ENCODE measurements at regions not wholly inside any gene's neighbourhood (a gene's known extent, or its start where the extent isn't known, plus 50 kb on each side); places are given as distances from the start of the nearest gene placed in this dataset.

DNA sequence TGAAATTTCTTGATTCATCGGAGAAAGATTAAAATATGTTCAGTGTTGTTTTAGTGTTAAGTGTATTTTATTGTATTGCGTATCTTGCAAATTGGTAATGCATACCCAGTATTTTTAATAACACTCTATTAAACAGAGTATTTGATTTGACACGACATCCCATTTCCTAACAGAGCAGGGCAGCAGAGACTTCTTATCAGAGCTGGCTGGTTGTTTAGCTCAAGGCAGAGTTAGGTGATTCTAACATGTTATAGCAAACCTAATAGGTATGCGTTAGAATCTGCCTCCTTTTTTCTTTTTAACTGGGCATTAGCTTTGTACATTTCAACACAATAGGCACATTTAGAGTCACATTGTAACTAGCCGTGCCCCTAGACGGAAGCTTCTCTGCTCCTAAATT is 57.1 kb upstream of the CELF2 start:
- Histone ChIP-seq H3K27me3 (ENCODE audit: insufficient read depth, low read length) (no peaks in the 10 kb centered on the region), H2AFZ (ENCODE audit: low read depth, low read length, poor library complexity, severe bottlenecking) (no peak overlapping the region), H3K9me2 (ENCODE audit: insufficient read depth) (no peaks in the 10 kb centered on the region), H3K36me3 (ENCODE audit: control insufficient read depth in 1 of 2, insufficient read depth in 2 of 2, low read length in 2 of 2) (no peaks in the 10 kb centered on the region), H3K27ac (ENCODE audit: low read depth, low read length) (no peak overlapping the region), H3K79me2 (ENCODE audit: insufficient read depth, low read length) (no peaks in the 10 kb centered on the region), H3K9ac (ENCODE audit: low read length) (no peak overlapping the region), H3K4me3 (replicated peaks in 1 of 2; ENCODE audit: low read depth in 1 of 2, low read length in 2 of 2) (no peak overlapping the region), H3K4me1 (ENCODE audit: control insufficient read depth in 1 of 2, insufficient read depth in 2 of 2, low read length in 2 of 2) (no peaks in the 10 kb centered on the region), H4K20me1 (ENCODE audit: insufficient read depth) (no peaks in the 10 kb centered on the region), H3K4me2 (ENCODE audit: low read length) (no peak overlapping the region), H3K9me3 (ENCODE audit: control insufficient read depth in 1 of 2, insufficient read depth in 1 of 2, low read depth in 1 of 2, low read length in 2 of 2) (peaks cover 10 to 19% of the 10 kb centered on the region in 2 experiments; a peak in 2 of 4 replicates)
- ATAC-seq (no peak), DNase-seq (ENCODE audit: low read depth, low spot score) (no peak)
- TF ChIP-seq POLR2AphosphoS5 (IDR thresholded peaks at IDR 0.05; ENCODE audit: low read depth, low read length) (no peak), MAX (IDR thresholded peaks at IDR 0.05) (no peak), POLR2A (IDR thresholded peaks at IDR 0.05; ENCODE audit: borderline replicate concordance, extremely low read depth, insufficient read depth, insufficient read length) (no peak), ATF3 (IDR thresholded peaks at IDR 0.05) (no peak)
- ChIA-PET RAD21 (ENCODE audit: low non-redundant PET in 1 of 2, low total read pairs in 2 of 2, uncharacterized antibody in 2 of 2, unreplicated experiment in 2 of 2) (no interaction called here), CTCF (no interaction called here), POLR2A (no interaction called here)
- intact Hi-C loops (cut with micrococcal nuclease) = no loop called here
- BruUV-seq (replicated peaks) = no TSS peak

- DNase-seq (ENCODE audit: low read depth, low spot score) (no peak), ATAC-seq (no peak)
- H3K9me3 ChIP-seq (ENCODE audit: control insufficient read depth in 1 of 2, insufficient read depth in 1 of 2, low read depth in 1 of 2, low read length in 2 of 2) = peaks cover 15 to 16% of the 10 kb centered on the region in 2 experiments; a peak in 2 of 4 replicates
- intact Hi-C loops (cut with micrococcal nuclease) = no loop called here
- RAD21 ChIA-PET (ENCODE audit: low non-redundant PET in 1 of 2, low total read pairs in 2 of 2, uncharacterized antibody in 2 of 2, unreplicated experiment in 2 of 2) = no interaction called here
- no peaks in the 10 kb centered on the region for H3K4me1 ChIP-seq (ENCODE audit: control insufficient read depth in 1 of 2, insufficient read depth in 2 of 2, low read length in 2 of 2)
- H3K9ac ChIP-seq (ENCODE audit: low read length) = no peak overlapping the region
- H3K36me3 ChIP-seq (ENCODE audit: control insufficient read depth in 1 of 2, insufficient read depth in 2 of 2, low read length in 2 of 2) = no peaks in the 10 kb centered on the region
- no peaks in the 10 kb centered on the region for H3K27me3 ChIP-seq (ENCODE audit: insufficient read depth, low read length)
- no peak overlapping the region for H2AFZ ChIP-seq (ENCODE audit: low read depth, low read length, poor library complexity, severe bottlenecking)
- H4K20me1 ChIP-seq (ENCODE audit: insufficient read depth) = no peaks in the 10 kb centered on the region
- H3K27ac ChIP-seq (ENCODE audit: low read depth, low read length) = no peak overlapping the region
- POLR2A ChIA-PET = no interaction called here
- no peak overlapping the region for H3K4me3 ChIP-seq (replicated peaks in 1 of 2; ENCODE audit: low read depth in 1 of 2, low read length in 2 of 2)
- BruUV-seq (replicated peaks) = no TSS peak
- H3K79me2 ChIP-seq (ENCODE audit: insufficient read depth, low read length) = no peaks in the 10 kb centered on the region
- H3K4me2 ChIP-seq (ENCODE audit: low read length) = no peak overlapping the region
- CTCF ChIA-PET = no interaction called here
- H3K9me2 ChIP-seq (ENCODE audit: insufficient read depth) = no peaks in the 10 kb centered on the region
- TF ChIP-seq, protein P1, sequence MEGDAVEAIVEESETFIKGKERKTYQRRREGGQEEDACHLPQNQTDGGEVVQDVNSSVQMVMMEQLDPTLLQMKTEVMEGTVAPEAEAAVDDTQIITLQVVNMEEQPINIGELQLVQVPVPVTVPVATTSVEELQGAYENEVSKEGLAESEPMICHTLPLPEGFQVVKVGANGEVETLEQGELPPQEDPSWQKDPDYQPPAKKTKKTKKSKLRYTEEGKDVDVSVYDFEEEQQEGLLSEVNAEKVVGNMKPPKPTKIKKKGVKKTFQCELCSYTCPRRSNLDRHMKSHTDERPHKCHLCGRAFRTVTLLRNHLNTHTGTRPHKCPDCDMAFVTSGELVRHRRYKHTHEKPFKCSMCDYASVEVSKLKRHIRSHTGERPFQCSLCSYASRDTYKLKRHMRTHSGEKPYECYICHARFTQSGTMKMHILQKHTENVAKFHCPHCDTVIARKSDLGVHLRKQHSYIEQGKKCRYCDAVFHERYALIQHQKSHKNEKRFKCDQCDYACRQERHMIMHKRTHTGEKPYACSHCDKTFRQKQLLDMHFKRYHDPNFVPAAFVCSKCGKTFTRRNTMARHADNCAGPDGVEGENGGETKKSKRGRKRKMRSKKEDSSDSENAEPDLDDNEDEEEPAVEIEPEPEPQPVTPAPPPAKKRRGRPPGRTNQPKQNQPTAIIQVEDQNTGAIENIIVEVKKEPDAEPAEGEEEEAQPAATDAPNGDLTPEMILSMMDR (IDR thresholded peaks at IDR 0.05 in 2 of 3, conservative IDR thresholded peaks at IDR 0.05 in 1 of 3; ENCODE audit: borderline replicate concordance in 1 of 3, insufficient read depth in 1 of 3, low read depth in 2 of 3, low read length in 2 of 3) = no peak
- TF ChIP-seq MAX (IDR thresholded peaks at IDR 0.05) (no peak), SIN3A (IDR thresholded peaks at IDR 0.05; ENCODE audit: low read depth) (no peak), SP1 (IDR thresholded peaks at IDR 0.05; ENCODE audit: low read depth) (no peak), ATF3 (IDR thresholded peaks at IDR 0.05) (no peak), JUND (IDR thresholded peaks at IDR 0.05) (no peak), ELF1 (IDR thresholded peaks at IDR 0.05; ENCODE audit: borderline replicate concordance, low read depth) (no peak), EZH2 (IDR thresholded peaks at IDR 0.05) (no peak), CBX3 (IDR thresholded peaks at IDR 0.05; ENCODE audit: low read depth) (no peak), EGR1 (IDR thresholded peaks at IDR 0.05; ENCODE audit: low read depth) (no peak), SRF (IDR thresholded peaks at IDR 0.05; ENCODE audit: low read depth) (no peak), RAD21 (IDR thresholded peaks at IDR 0.05; ENCODE audit: low read depth) (no peak), EZH2phosphoT487 (IDR thresholded peaks at IDR 0.05; ENCODE audit: borderline replicate concordance) (no peak), CEBPB (IDR thresholded peaks at IDR 0.05; ENCODE audit: low read depth) (no peak)
- TF ChIP-seq, protein P2, sequence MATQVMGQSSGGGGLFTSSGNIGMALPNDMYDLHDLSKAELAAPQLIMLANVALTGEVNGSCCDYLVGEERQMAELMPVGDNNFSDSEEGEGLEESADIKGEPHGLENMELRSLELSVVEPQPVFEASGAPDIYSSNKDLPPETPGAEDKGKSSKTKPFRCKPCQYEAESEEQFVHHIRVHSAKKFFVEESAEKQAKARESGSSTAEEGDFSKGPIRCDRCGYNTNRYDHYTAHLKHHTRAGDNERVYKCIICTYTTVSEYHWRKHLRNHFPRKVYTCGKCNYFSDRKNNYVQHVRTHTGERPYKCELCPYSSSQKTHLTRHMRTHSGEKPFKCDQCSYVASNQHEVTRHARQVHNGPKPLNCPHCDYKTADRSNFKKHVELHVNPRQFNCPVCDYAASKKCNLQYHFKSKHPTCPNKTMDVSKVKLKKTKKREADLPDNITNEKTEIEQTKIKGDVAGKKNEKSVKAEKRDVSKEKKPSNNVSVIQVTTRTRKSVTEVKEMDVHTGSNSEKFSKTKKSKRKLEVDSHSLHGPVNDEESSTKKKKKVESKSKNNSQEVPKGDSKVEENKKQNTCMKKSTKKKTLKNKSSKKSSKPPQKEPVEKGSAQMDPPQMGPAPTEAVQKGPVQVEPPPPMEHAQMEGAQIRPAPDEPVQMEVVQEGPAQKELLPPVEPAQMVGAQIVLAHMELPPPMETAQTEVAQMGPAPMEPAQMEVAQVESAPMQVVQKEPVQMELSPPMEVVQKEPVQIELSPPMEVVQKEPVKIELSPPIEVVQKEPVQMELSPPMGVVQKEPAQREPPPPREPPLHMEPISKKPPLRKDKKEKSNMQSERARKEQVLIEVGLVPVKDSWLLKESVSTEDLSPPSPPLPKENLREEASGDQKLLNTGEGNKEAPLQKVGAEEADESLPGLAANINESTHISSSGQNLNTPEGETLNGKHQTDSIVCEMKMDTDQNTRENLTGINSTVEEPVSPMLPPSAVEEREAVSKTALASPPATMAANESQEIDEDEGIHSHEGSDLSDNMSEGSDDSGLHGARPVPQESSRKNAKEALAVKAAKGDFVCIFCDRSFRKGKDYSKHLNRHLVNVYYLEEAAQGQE (IDR thresholded peaks at IDR 0.05; ENCODE audit: low read depth) = no peak
These were observed 56.6 kb upstream of the CELF2 start for GRCh38 chr10:10961072-10961471.

Measured in HCT116 (cell line).